ENCODE measurements at regions not wholly inside any gene's neighbourhood (a gene's known extent, or its start where the extent isn't known, plus 50 kb on each side); places are given as distances from the start of the nearest gene placed in this dataset.

- no peaks in the 10 kb centered on the region for H3K4me1 Mint-ChIP-seq
- H3K4me3 ChIP-seq (ENCODE audit: control insufficient read depth in 1 of 2, extremely low read depth in 1 of 2, low read length in 1 of 2) = no peak overlapping the region
- ATAC-seq (replicated peaks in 1 of 4) = no peak
- no peak for DNase-seq
- peaks cover 0 to 4% of the 10 kb centered on the region in 2 experiments for H3K27me3 ChIP-seq (replicated peaks in 1 of 2; ENCODE audit: control insufficient read depth in 2 of 2, extremely low read depth in 1 of 2, insufficient read depth in 2 of 2, low read length in 1 of 2)
- WGBS (ENCODE audit: insufficient coverage) = 60% methylated on average over 2 of the region's 8 CpGs
- ChIA-PET CTCF (no interaction called here), POLR2A (no interaction called here)
- H3K4me1 ChIP-seq (ENCODE audit: control insufficient read depth in 1 of 2, extremely low read depth in 1 of 2, insufficient read depth in 2 of 2, low read length in 2 of 2) = no peaks in the 10 kb centered on the region
- no peaks in the 10 kb centered on the region for H3K36me3 ChIP-seq (ENCODE audit: control insufficient read depth in 2 of 2, extremely low read depth in 1 of 2, insufficient read depth in 1 of 2, low read length in 1 of 2)
- H3K27ac Mint-ChIP-seq = no peak overlapping the region
- peaks cover 0 to 3% (median 2%) of the 10 kb centered on the region in 3 donors for H3K9me3 Mint-ChIP-seq
- no peak overlapping the region for H3K4me3 Mint-ChIP-seq
- no peaks in the 10 kb centered on the region for H3K9me3 ChIP-seq
- no peaks in the 10 kb centered on the region for H3K36me3 Mint-ChIP-seq
- no peak overlapping the region for H3K27ac ChIP-seq (ENCODE audit: low read length)
- peaks cover 5 to 7% of the 10 kb centered on the region in 2 donors for H3K27me3 Mint-ChIP-seq
Measured at GRCh38 chr2:6626401-6627012, 239.2 kb downstream of the CMPK2 start.

- H3K36me3 Mint-ChIP-seq = no peaks in the 10 kb centered on the region
- no peak overlapping the region for H3K27ac Mint-ChIP-seq
- peaks cover 0 to 3% (median 2%) of the 10 kb centered on the region in 3 donors for H3K9me3 Mint-ChIP-seq
- H3K9me3 ChIP-seq = no peaks in the 10 kb centered on the region
- peaks cover 0 to 4% of the 10 kb centered on the region in 2 experiments for H3K27me3 ChIP-seq (replicated peaks in 1 of 2; ENCODE audit: control insufficient read depth in 2 of 2, extremely low read depth in 1 of 2, insufficient read depth in 2 of 2, low read length in 1 of 2)
- H3K4me3 ChIP-seq (ENCODE audit: control insufficient read depth in 1 of 2, extremely low read depth in 1 of 2, low read length in 1 of 2) = no peak overlapping the region
- ChIA-PET POLR2A (no interaction called here), CTCF (no interaction called here)
- H3K27me3 Mint-ChIP-seq = peaks cover 5 to 7% of the 10 kb centered on the region in 2 donors
- no peak for DNase-seq
- H3K27ac ChIP-seq (ENCODE audit: low read length) = no peak overlapping the region
- H3K4me1 Mint-ChIP-seq = no peaks in the 10 kb centered on the region
- H3K36me3 ChIP-seq (ENCODE audit: control insufficient read depth in 2 of 2, extremely low read depth in 1 of 2, insufficient read depth in 1 of 2, low read length in 1 of 2) = no peaks in the 10 kb centered on the region
- H3K4me1 ChIP-seq (ENCODE audit: control insufficient read depth in 1 of 2, extremely low read depth in 1 of 2, insufficient read depth in 2 of 2, low read length in 2 of 2) = no peaks in the 10 kb centered on the region
- 100% methylated on average over 1 of the region's 4 CpGs for WGBS (ENCODE audit: insufficient coverage)
- H3K4me3 Mint-ChIP-seq = no peak overlapping the region
- ATAC-seq (replicated peaks in 1 of 4) = no peak
Measured at GRCh38 chr2:6627316-6627715, 238.4 kb downstream of the CMPK2 start.

- ChIA-PET POLR2A (no interaction called here), CTCF (no interaction called here)
- H3K4me1 Mint-ChIP-seq = no peaks in the 10 kb centered on the region
- Histone ChIP-seq H3K27me3 (replicated peaks in 1 of 2; ENCODE audit: control insufficient read depth in 2 of 2, extremely low read depth in 1 of 2, insufficient read depth in 2 of 2, low read length in 1 of 2) (no peaks in the 10 kb centered on the region), H3K36me3 (ENCODE audit: control insufficient read depth in 2 of 2, extremely low read depth in 1 of 2, insufficient read depth in 1 of 2, low read length in 1 of 2) (no peaks in the 10 kb centered on the region), H3K27ac (ENCODE audit: low read length) (no peak overlapping the region), H3K4me3 (ENCODE audit: control insufficient read depth in 1 of 2, extremely low read depth in 1 of 2, low read length in 1 of 2) (no peak overlapping the region), H3K4me1 (ENCODE audit: control insufficient read depth in 1 of 2, extremely low read depth in 1 of 2, insufficient read depth in 2 of 2, low read length in 2 of 2) (no peaks in the 10 kb centered on the region), H3K9me3 (no peaks in the 10 kb centered on the region)
- no peaks in the 10 kb centered on the region for H3K36me3 Mint-ChIP-seq
- DNase-seq (no peak), ATAC-seq (replicated peaks in 1 of 4) (no peak)
- H3K4me3 Mint-ChIP-seq = no peak overlapping the region
- no peak overlapping the region for H3K27ac Mint-ChIP-seq
- H3K27me3 Mint-ChIP-seq = peaks cover 0 to 6% of the 10 kb centered on the region in 2 donors
- 55% methylated on average over 1 of the region's 3 CpGs for WGBS (ENCODE audit: insufficient coverage)
- peaks cover 0 to 3% (median 2%) of the 10 kb centered on the region in 3 donors for H3K9me3 Mint-ChIP-seq
Measured at GRCh38 chr2:6630209-6630608, 235.5 kb downstream of the CMPK2 start.

GRCh38 chr2:6635296-6635695 lies 230.4 kb downstream of the CMPK2 start:
- Histone ChIP-seq H3K4me1 (ENCODE audit: control insufficient read depth in 1 of 2, extremely low read depth in 1 of 2, insufficient read depth in 2 of 2, low read length in 2 of 2) (no peaks in the 10 kb centered on the region), H3K27me3 (replicated peaks in 1 of 2; ENCODE audit: control insufficient read depth in 2 of 2, extremely low read depth in 1 of 2, insufficient read depth in 2 of 2, low read length in 1 of 2) (no peaks in the 10 kb centered on the region), H3K4me3 (ENCODE audit: control insufficient read depth in 1 of 2, extremely low read depth in 1 of 2, low read length in 1 of 2) (no peak overlapping the region), H3K9me3 (no peaks in the 10 kb centered on the region), H3K36me3 (ENCODE audit: control insufficient read depth in 2 of 2, extremely low read depth in 1 of 2, insufficient read depth in 1 of 2, low read length in 1 of 2) (no peaks in the 10 kb centered on the region), H3K27ac (ENCODE audit: low read length) (no peak overlapping the region)
- Mint-ChIP-seq H3K4me1 (no peaks in the 10 kb centered on the region), H3K36me3 (no peaks in the 10 kb centered on the region), H3K27ac (no peak overlapping the region), H3K9me3 (peaks cover 0 to 5% (median 0%) of the 10 kb centered on the region in 3 donors), H3K27me3 (peaks cover 5 to 15% of the 10 kb centered on the region in 2 donors), H3K4me3 (no peak overlapping the region)
- DNase-seq (no peak), ATAC-seq (replicated peaks in 1 of 4) (no peak)
- CTCF ChIA-PET = no interaction called here
- POLR2A ChIA-PET = no interaction called here
- no CpG with 5 or more reads among the region's 1 CpG for WGBS (ENCODE audit: insufficient coverage)

GRCh38 chr2:6637330-6637729 lies 228.4 kb downstream of the CMPK2 start:
- CTCF ChIA-PET = no interaction called here
- H3K9me3 Mint-ChIP-seq = peaks cover 0 to 5% (median 0%) of the 10 kb centered on the region in 3 donors

GRCh38 chr2:6639929-6640620 lies 225.6 kb downstream of the CMPK2 start:
- no peaks in the 10 kb centered on the region for H3K36me3 ChIP-seq (ENCODE audit: control insufficient read depth in 2 of 2, extremely low read depth in 1 of 2, insufficient read depth in 1 of 2, low read length in 1 of 2)
- ATAC-seq (replicated peaks in 1 of 4) (no peak), DNase-seq (no peak)
- POLR2A ChIA-PET = no interaction called here
- H3K9me3 Mint-ChIP-seq = peaks cover 0 to 5% (median 0%) of the 10 kb centered on the region in 3 donors
- no peaks in the 10 kb centered on the region for H3K36me3 Mint-ChIP-seq
- H3K9me3 ChIP-seq = no peaks in the 10 kb centered on the region
- no peak overlapping the region for H3K4me3 Mint-ChIP-seq
- no peaks in the 10 kb centered on the region for H3K4me1 ChIP-seq (ENCODE audit: control insufficient read depth in 1 of 2, extremely low read depth in 1 of 2, insufficient read depth in 2 of 2, low read length in 2 of 2)
- no peak overlapping the region for H3K4me3 ChIP-seq (ENCODE audit: control insufficient read depth in 1 of 2, extremely low read depth in 1 of 2, low read length in 1 of 2)
- WGBS (ENCODE audit: insufficient coverage) = no CpG with 5 or more reads among the region's 3 CpGs
- CTCF ChIA-PET = interaction anchor here in 1 of 2 donors (0.7 kb wide), 1 partner anchor 13 kb away, joined by 4 read pairs; no protein-coding TSS in a partner anchor
- no peak overlapping the region for H3K27ac ChIP-seq (ENCODE audit: low read length)
- no peaks in the 10 kb centered on the region for H3K4me1 Mint-ChIP-seq
- H3K27me3 Mint-ChIP-seq = peaks cover 8 to 18% of the 10 kb centered on the region in 2 donors
- no peak overlapping the region for H3K27ac Mint-ChIP-seq
- H3K27me3 ChIP-seq (replicated peaks in 1 of 2; ENCODE audit: control insufficient read depth in 2 of 2, extremely low read depth in 1 of 2, insufficient read depth in 2 of 2, low read length in 1 of 2) = no peaks in the 10 kb centered on the region

More at GRCh38 chr2:6637330-6637729, 228.4 kb downstream of the CMPK2 start:
- Mint-ChIP-seq H3K27me3 (peaks cover 8 to 18% of the 10 kb centered on the region in 2 donors), H3K4me3 (no peak overlapping the region), H3K27ac (no peak overlapping the region), H3K4me1 (no peaks in the 10 kb centered on the region), H3K36me3 (no peaks in the 10 kb centered on the region)
- WGBS (ENCODE audit: insufficient coverage) = no CpG with 5 or more reads among the region's 2 CpGs
- Histone ChIP-seq H3K9me3 (no peaks in the 10 kb centered on the region), H3K27me3 (replicated peaks in 1 of 2; ENCODE audit: control insufficient read depth in 2 of 2, extremely low read depth in 1 of 2, insufficient read depth in 2 of 2, low read length in 1 of 2) (no peaks in the 10 kb centered on the region), H3K27ac (ENCODE audit: low read length) (no peak overlapping the region), H3K4me3 (ENCODE audit: control insufficient read depth in 1 of 2, extremely low read depth in 1 of 2, low read length in 1 of 2) (no peak overlapping the region), H3K4me1 (ENCODE audit: control insufficient read depth in 1 of 2, extremely low read depth in 1 of 2, insufficient read depth in 2 of 2, low read length in 2 of 2) (no peaks in the 10 kb centered on the region), H3K36me3 (ENCODE audit: control insufficient read depth in 2 of 2, extremely low read depth in 1 of 2, insufficient read depth in 1 of 2, low read length in 1 of 2) (no peaks in the 10 kb centered on the region)
- POLR2A ChIA-PET = no interaction called here
- no peak for DNase-seq
- no peak for ATAC-seq (replicated peaks in 1 of 4)
